ENCODE measurements at regions not wholly inside any gene's neighbourhood (a gene's known extent, or its start where the extent isn't known, plus 50 kb on each side); places are given as distances from the start of the nearest gene placed in this dataset.

DNA sequence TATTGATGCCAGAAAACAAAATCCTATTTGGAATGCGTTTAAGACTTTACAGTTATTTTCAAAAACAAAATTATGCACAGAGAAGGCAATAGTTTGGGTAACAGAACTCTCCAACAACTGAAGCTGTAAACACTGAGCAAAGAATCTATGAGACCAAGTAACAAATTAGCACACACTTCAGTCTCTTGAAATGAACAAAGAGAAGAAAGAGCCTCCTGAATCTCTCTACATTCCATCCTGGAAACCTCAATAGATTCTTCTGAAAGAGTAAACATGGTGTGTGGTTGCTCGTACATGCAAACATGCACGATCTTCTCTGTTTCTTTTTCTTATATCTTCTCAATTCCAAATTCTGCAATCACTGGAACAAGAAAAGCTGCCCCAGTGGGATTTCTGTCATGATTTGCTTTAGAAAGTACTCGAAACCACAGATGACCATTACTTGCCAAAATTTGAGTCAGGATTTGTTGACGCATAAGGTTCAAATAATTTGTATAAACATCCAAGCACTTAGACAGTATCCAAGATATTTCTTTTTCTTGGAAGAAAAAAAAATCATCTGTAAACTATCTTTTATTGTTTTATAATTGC, 137.9 kb upstream of the DACH1 start:
- H3K9me3 ChIP-seq (ENCODE audit: control insufficient read depth in 1 of 2, insufficient read depth in 1 of 2, low read depth in 1 of 2, low read length in 2 of 2), result no peaks in the 10 kb centered on the region
- no peaks in the 10 kb centered on the region for H4K20me1 ChIP-seq (ENCODE audit: insufficient read depth)
- DNase-seq (ENCODE audit: low read depth, low spot score), result no peak
- no peaks in the 10 kb centered on the region for H3K27me3 ChIP-seq (ENCODE audit: insufficient read depth, low read length)
- no peaks in the 10 kb centered on the region for H3K9me2 ChIP-seq (ENCODE audit: insufficient read depth)
- TF ChIP-seq CEBPB (IDR thresholded peaks at IDR 0.05; ENCODE audit: low read depth) (no peak), SRF (IDR thresholded peaks at IDR 0.05; ENCODE audit: low read depth) (no peak), EZH2phosphoT487 (IDR thresholded peaks at IDR 0.05; ENCODE audit: borderline replicate concordance) (no peak), EGR1 (IDR thresholded peaks at IDR 0.05; ENCODE audit: low read depth) (no peak), ELF1 (IDR thresholded peaks at IDR 0.05; ENCODE audit: borderline replicate concordance, low read depth) (no peak), CBX3 (IDR thresholded peaks at IDR 0.05; ENCODE audit: low read depth) (no peak), SP1 (IDR thresholded peaks at IDR 0.05; ENCODE audit: low read depth) (no peak)
- TF ChIP-seq, protein P1, sequence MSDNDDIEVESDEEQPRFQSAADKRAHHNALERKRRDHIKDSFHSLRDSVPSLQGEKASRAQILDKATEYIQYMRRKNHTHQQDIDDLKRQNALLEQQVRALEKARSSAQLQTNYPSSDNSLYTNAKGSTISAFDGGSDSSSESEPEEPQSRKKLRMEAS (IDR thresholded peaks at IDR 0.05), result no peak
- TF ChIP-seq, protein P2, sequence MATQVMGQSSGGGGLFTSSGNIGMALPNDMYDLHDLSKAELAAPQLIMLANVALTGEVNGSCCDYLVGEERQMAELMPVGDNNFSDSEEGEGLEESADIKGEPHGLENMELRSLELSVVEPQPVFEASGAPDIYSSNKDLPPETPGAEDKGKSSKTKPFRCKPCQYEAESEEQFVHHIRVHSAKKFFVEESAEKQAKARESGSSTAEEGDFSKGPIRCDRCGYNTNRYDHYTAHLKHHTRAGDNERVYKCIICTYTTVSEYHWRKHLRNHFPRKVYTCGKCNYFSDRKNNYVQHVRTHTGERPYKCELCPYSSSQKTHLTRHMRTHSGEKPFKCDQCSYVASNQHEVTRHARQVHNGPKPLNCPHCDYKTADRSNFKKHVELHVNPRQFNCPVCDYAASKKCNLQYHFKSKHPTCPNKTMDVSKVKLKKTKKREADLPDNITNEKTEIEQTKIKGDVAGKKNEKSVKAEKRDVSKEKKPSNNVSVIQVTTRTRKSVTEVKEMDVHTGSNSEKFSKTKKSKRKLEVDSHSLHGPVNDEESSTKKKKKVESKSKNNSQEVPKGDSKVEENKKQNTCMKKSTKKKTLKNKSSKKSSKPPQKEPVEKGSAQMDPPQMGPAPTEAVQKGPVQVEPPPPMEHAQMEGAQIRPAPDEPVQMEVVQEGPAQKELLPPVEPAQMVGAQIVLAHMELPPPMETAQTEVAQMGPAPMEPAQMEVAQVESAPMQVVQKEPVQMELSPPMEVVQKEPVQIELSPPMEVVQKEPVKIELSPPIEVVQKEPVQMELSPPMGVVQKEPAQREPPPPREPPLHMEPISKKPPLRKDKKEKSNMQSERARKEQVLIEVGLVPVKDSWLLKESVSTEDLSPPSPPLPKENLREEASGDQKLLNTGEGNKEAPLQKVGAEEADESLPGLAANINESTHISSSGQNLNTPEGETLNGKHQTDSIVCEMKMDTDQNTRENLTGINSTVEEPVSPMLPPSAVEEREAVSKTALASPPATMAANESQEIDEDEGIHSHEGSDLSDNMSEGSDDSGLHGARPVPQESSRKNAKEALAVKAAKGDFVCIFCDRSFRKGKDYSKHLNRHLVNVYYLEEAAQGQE (IDR thresholded peaks at IDR 0.05; ENCODE audit: low read depth), result no peak
- no peaks in the 10 kb centered on the region for H3K36me3 ChIP-seq (ENCODE audit: control insufficient read depth in 1 of 2, insufficient read depth in 2 of 2, low read length in 2 of 2)
- ChIA-PET POLR2A (no interaction called here), RAD21 (ENCODE audit: low non-redundant PET in 1 of 2, low total read pairs in 2 of 2, uncharacterized antibody in 2 of 2, unreplicated experiment in 2 of 2) (no interaction called here), CTCF (no interaction called here)
- H3K27ac ChIP-seq (ENCODE audit: low read depth, low read length), result no peak overlapping the region
- no peak overlapping the region for H3K4me2 ChIP-seq (ENCODE audit: low read length)
- no peaks in the 10 kb centered on the region for H3K4me1 ChIP-seq (ENCODE audit: control insufficient read depth in 1 of 2, insufficient read depth in 2 of 2, low read length in 2 of 2)
- H3K79me2 ChIP-seq (ENCODE audit: insufficient read depth, low read length), result no peaks in the 10 kb centered on the region
- no peak for ATAC-seq
- intact Hi-C loops (cut with micrococcal nuclease), result no loop called here
- no peak overlapping the region for H2AFZ ChIP-seq (ENCODE audit: low read depth, low read length, poor library complexity, severe bottlenecking)
- H3K4me3 ChIP-seq (replicated peaks in 1 of 2; ENCODE audit: low read depth in 1 of 2, low read length in 2 of 2), result no peak overlapping the region
- H3K9ac ChIP-seq (ENCODE audit: low read length), result no peak overlapping the region
- no TSS peak for BruUV-seq (replicated peaks)
